ENCODE measurements at regions not wholly inside any gene's neighbourhood (a gene's known extent, or its start where the extent isn't known, plus 50 kb on each side); places are given as distances from the start of the nearest gene placed in this dataset.
"Not testable (repeated sequence)": the region's sequence is repeated elsewhere in the genome, so short reads cannot be mapped to it uniquely, and the experiment has no call there.

DNA sequence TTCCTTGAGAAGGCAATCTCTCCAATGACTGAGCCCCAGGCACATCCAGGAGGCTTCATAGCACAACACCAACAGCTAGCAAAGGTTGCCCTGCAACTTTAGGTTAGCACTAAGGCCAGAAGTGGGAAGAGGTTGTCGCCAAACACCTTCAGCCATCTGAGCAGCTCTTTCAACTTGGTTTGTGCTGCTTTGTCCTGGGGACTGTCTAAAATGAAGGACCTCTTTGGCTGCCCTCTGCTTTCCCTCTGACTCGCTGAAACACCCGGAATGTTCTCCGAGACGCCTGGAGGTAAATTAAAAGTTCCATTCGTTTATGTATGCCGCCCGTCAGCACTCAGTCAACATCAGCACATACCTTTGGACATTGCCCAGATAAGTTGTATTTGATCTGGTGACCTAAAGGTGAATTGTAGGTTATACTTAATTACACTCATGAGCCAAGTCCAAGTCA, 121.2 kb upstream of the NR2F2 start:
- no peak overlapping the region for H3K4me2 ChIP-seq (ENCODE audit: low read depth, low read length)
- H3K27ac ChIP-seq (ENCODE audit: low read length) = no peak overlapping the region
- no peaks in the 10 kb centered on the region for H3F3A ChIP-seq (ENCODE audit: insufficient read depth, low read length)
- no peaks in the 10 kb centered on the region for H3K9me3 ChIP-seq (replicated peaks; ENCODE audit: insufficient read depth, low read length)
- no peaks in the 10 kb centered on the region for H3K9me2 ChIP-seq (replicated peaks; ENCODE audit: insufficient read depth, low read length)
- H3K27me3 ChIP-seq (replicated peaks; ENCODE audit: insufficient read depth, low read length) = no peaks in the 10 kb centered on the region
- H3K4me1 ChIP-seq (ENCODE audit: low read length) = no peaks in the 10 kb centered on the region
- H3K9ac ChIP-seq (ENCODE audit: low read length) = no peak overlapping the region
- no peaks in the 10 kb centered on the region for H3K79me2 ChIP-seq (ENCODE audit: low read length)
- no peak overlapping the region for H3K4me3 ChIP-seq (ENCODE audit: low read length)
- no peaks in the 10 kb centered on the region for H4K20me1 ChIP-seq (ENCODE audit: insufficient read depth, low read length)
- H2AFZ ChIP-seq (ENCODE audit: low read length) = no peak overlapping the region
- H3K36me3 ChIP-seq (replicated peaks; ENCODE audit: insufficient read depth, low read length) = no peaks in the 10 kb centered on the region
- TF ChIP-seq EZH2 (optimal IDR thresholded peaks at IDR 0.05; ENCODE audit: low read depth, low read length) (no peak), EZH2phosphoT487 (IDR thresholded peaks at IDR 0.05; ENCODE audit: low read length) (no peak)
- TF ChIP-seq, protein P1, sequence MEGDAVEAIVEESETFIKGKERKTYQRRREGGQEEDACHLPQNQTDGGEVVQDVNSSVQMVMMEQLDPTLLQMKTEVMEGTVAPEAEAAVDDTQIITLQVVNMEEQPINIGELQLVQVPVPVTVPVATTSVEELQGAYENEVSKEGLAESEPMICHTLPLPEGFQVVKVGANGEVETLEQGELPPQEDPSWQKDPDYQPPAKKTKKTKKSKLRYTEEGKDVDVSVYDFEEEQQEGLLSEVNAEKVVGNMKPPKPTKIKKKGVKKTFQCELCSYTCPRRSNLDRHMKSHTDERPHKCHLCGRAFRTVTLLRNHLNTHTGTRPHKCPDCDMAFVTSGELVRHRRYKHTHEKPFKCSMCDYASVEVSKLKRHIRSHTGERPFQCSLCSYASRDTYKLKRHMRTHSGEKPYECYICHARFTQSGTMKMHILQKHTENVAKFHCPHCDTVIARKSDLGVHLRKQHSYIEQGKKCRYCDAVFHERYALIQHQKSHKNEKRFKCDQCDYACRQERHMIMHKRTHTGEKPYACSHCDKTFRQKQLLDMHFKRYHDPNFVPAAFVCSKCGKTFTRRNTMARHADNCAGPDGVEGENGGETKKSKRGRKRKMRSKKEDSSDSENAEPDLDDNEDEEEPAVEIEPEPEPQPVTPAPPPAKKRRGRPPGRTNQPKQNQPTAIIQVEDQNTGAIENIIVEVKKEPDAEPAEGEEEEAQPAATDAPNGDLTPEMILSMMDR (IDR thresholded peaks at IDR 0.05; ENCODE audit: low read length) = no peak
- no peak for DNase-seq

- H3K79me2 ChIP-seq (ENCODE audit: low read length) = no peaks in the 10 kb centered on the region
These were observed 117.5 kb upstream of the NR2F2 start for GRCh38 chr15:96213045-96213444.

GRCh38 chr15:96213896-96214295, 116.6 kb upstream of the NR2F2 start:
- DNase-seq = no peak
- no peaks in the 10 kb centered on the region for H3K4me1 ChIP-seq (ENCODE audit: low read length)
- TF ChIP-seq EZH2 (optimal IDR thresholded peaks at IDR 0.05; ENCODE audit: low read depth, low read length) (no peak), EZH2phosphoT487 (IDR thresholded peaks at IDR 0.05; ENCODE audit: low read length) (no peak)
- TF ChIP-seq, protein P1 (IDR thresholded peaks at IDR 0.05; ENCODE audit: low read length) = no peak
- no peaks in the 10 kb centered on the region for H4K20me1 ChIP-seq (ENCODE audit: insufficient read depth, low read length)
- no peak overlapping the region for H3K4me3 ChIP-seq (ENCODE audit: low read length)
- H3K79me2 ChIP-seq (ENCODE audit: low read length) = no peaks in the 10 kb centered on the region
- no peaks in the 10 kb centered on the region for H3K9me2 ChIP-seq (replicated peaks; ENCODE audit: insufficient read depth, low read length)
- no peaks in the 10 kb centered on the region for H3K9me3 ChIP-seq (replicated peaks; ENCODE audit: insufficient read depth, low read length)
- no peak overlapping the region for H3K9ac ChIP-seq (ENCODE audit: low read length)
- no peak overlapping the region for H3K27ac ChIP-seq (ENCODE audit: low read length)
- no peak overlapping the region for H2AFZ ChIP-seq (ENCODE audit: low read length)
- no peaks in the 10 kb centered on the region for H3K36me3 ChIP-seq (replicated peaks; ENCODE audit: insufficient read depth, low read length)
- H3K4me2 ChIP-seq (ENCODE audit: low read depth, low read length) = no peak overlapping the region
- no peaks in the 10 kb centered on the region for H3F3A ChIP-seq (ENCODE audit: insufficient read depth, low read length)
- no peaks in the 10 kb centered on the region for H3K27me3 ChIP-seq (replicated peaks; ENCODE audit: insufficient read depth, low read length)

More at GRCh38 chr15:96213045-96213444, 117.5 kb upstream of the NR2F2 start:
- Histone ChIP-seq H3K9ac (ENCODE audit: low read length) (no peak overlapping the region), H3F3A (ENCODE audit: insufficient read depth, low read length) (no peaks in the 10 kb centered on the region), H3K9me3 (replicated peaks; ENCODE audit: insufficient read depth, low read length) (no peaks in the 10 kb centered on the region), H3K27me3 (replicated peaks; ENCODE audit: insufficient read depth, low read length) (no peaks in the 10 kb centered on the region), H3K36me3 (replicated peaks; ENCODE audit: insufficient read depth, low read length) (no peaks in the 10 kb centered on the region), H2AFZ (ENCODE audit: low read length) (no peak overlapping the region), H3K4me1 (ENCODE audit: low read length) (no peaks in the 10 kb centered on the region), H4K20me1 (ENCODE audit: insufficient read depth, low read length) (no peaks in the 10 kb centered on the region), H3K4me2 (ENCODE audit: low read depth, low read length) (no peak overlapping the region), H3K4me3 (ENCODE audit: low read length) (no peak overlapping the region), H3K27ac (ENCODE audit: low read length) (no peak overlapping the region), H3K9me2 (replicated peaks; ENCODE audit: insufficient read depth, low read length) (no peaks in the 10 kb centered on the region)
- TF ChIP-seq EZH2 (optimal IDR thresholded peaks at IDR 0.05; ENCODE audit: low read depth, low read length) (no peak), EZH2phosphoT487 (IDR thresholded peaks at IDR 0.05; ENCODE audit: low read length) (no peak)
- TF ChIP-seq, protein P1 (IDR thresholded peaks at IDR 0.05; ENCODE audit: low read length) = no peak
- DNase-seq = no peak

DNA sequence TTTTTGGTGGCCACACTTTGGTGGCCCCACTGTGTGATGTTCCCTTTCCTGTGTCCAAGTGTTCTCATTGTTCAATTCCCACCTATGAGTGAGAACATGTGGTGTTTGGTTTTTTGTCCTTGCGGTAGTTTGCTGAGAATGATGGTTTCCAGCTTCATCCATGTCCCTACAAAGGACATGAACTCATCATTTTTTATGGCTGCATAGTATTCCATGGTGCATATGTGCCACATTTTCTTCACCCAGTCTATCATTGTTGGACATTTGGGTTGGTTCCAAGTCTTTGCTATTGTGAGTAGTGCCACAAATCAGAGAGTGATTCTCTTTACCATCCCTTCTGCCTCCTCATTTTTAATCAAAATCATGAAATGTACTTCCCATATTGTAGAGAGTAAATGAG, 114.0 kb upstream of the NR2F2 start:
- not testable (repeated sequence) for H3K27me3 ChIP-seq (replicated peaks; ENCODE audit: insufficient read depth, low read length); H3K9me3 ChIP-seq (replicated peaks; ENCODE audit: insufficient read depth, low read length); DNase-seq; H3K79me2 ChIP-seq (ENCODE audit: low read length); H3K27ac ChIP-seq (ENCODE audit: low read length); H3K4me3 ChIP-seq (ENCODE audit: low read length); H3F3A ChIP-seq (ENCODE audit: insufficient read depth, low read length); H3K4me2 ChIP-seq (ENCODE audit: low read depth, low read length); H2AFZ ChIP-seq (ENCODE audit: low read length); H3K9ac ChIP-seq (ENCODE audit: low read length); H4K20me1 ChIP-seq (ENCODE audit: insufficient read depth, low read length); H3K4me1 ChIP-seq (ENCODE audit: low read length); H3K36me3 ChIP-seq (replicated peaks; ENCODE audit: insufficient read depth, low read length); H3K9me2 ChIP-seq (replicated peaks; ENCODE audit: insufficient read depth, low read length)

All from MM.1S (cell line).